H9 (cell line): ENCODE measurements at regions not wholly inside any gene's neighbourhood (a gene's known extent, or its start where the extent isn't known, plus 50 kb on each side); places are given as distances from the start of the nearest gene placed in this dataset.

Experiments used
- DNase-seq: peaks from one replicate; pipeline ENCODE4 v3.0.0-alpha.2; 2017
- H2AFZ ChIP-seq: one replicate; pipeline ENCODE4 v1.6.1; 2013; ENCODE audit warnings: mild to moderate bottlenecking, low read length, control low read depth, moderate library complexity
- H2AK5ac ChIP-seq: 2 replicates; pipeline ENCODE4 v1.6.1; 2013; ENCODE audit warnings: low read length, control low read depth, mixed read lengths; ENCODE audit not compliant: insufficient read length
- H2BK120ac ChIP-seq: one replicate; pipeline ENCODE4 v1.6.1; 2013; ENCODE audit warnings: low read depth, mild to moderate bottlenecking, low read length, control low read depth, inconsistent platforms; ENCODE audit not compliant: poor library complexity, severe bottlenecking
- H2BK12ac ChIP-seq: 2 replicates; pipeline ENCODE4 v1.6.1; 2013; ENCODE audit warnings: low read length, control low read depth, mixed read lengths, low read depth; ENCODE audit not compliant: insufficient read length
- H2BK15ac ChIP-seq: 2 replicates; pipeline ENCODE4 v1.6.1; 2013; ENCODE audit warnings: low read depth, low read length, control low read depth
- H2BK20ac ChIP-seq: one replicate; pipeline ENCODE4 v1.6.1; 2013; ENCODE audit warnings: low read depth, mild to moderate bottlenecking, low read length, control low read depth, inconsistent platforms; ENCODE audit not compliant: poor library complexity, severe bottlenecking
- H2BK5ac ChIP-seq: 2 replicates; pipeline ENCODE4 v1.6.1; 2013; ENCODE audit warnings: low read length, control low read depth, mixed read lengths; ENCODE audit not compliant: insufficient read length
- H3K14ac ChIP-seq: 2 replicates; pipeline ENCODE4 v1.6.1; 2013; ENCODE audit warnings: low read length, control low read depth; ENCODE audit not compliant: insufficient read depth
- H3K18ac ChIP-seq: 2 replicates; pipeline ENCODE4 v1.6.1; 2013; ENCODE audit warnings: low read depth, mild to moderate bottlenecking, mixed read lengths, low read length, control low read depth; ENCODE audit not compliant: insufficient read length
- H3K23ac ChIP-seq: 2 replicates; pipeline ENCODE4 v1.6.1; 2013; ENCODE audit warnings: low read length, control low read depth, mixed read lengths, low read depth; ENCODE audit not compliant: insufficient read length
- H3K23me2 ChIP-seq: 2 replicates; pipeline ENCODE4 v1.6.1; 2013; ENCODE audit warnings: low read depth, mild to moderate bottlenecking, mixed read lengths, low read length, control low read depth; ENCODE audit not compliant: insufficient read length, poor library complexity, severe bottlenecking
- H3K27ac ChIP-seq: 2 replicates; pipeline ENCODE4 v1.5.1; 2013; ENCODE audit warnings: low read length, control low read depth, mixed read lengths, low read depth; ENCODE audit not compliant: insufficient read length
- H3K27me3 ChIP-seq: 2 replicates; pipeline ENCODE4 v1.6.1; 2013; ENCODE audit warnings: low read length, control low read depth, inconsistent platforms; ENCODE audit not compliant: insufficient read depth
- H3K4ac ChIP-seq: 2 replicates; pipeline ENCODE4 v1.6.1; 2013; ENCODE audit warnings: low read depth, mild to moderate bottlenecking, control low read depth, inconsistent platforms, low read length, moderate library complexity
- H3K4me1 ChIP-seq: 2 replicates; pipeline ENCODE4 v1.6.1; 2013; ENCODE audit warnings: low read length, control low read depth, inconsistent platforms; ENCODE audit not compliant: insufficient read depth
- H3K4me2 ChIP-seq: 2 replicates; pipeline ENCODE4 v1.6.1; 2013; ENCODE audit warnings: low read length, control low read depth, mixed read lengths; ENCODE audit not compliant: insufficient read length, insufficient read depth
- H3K56ac ChIP-seq: 2 replicates; pipeline ENCODE4 v1.6.1; 2013; ENCODE audit warnings: low read depth, mild to moderate bottlenecking, mixed read lengths, low read length, control low read depth; ENCODE audit not compliant: insufficient read length
- H3K79me1 ChIP-seq: 2 replicates; pipeline ENCODE4 v1.6.1; 2013; ENCODE audit warnings: low read depth, mild to moderate bottlenecking, moderate library complexity, low read length, control low read depth, inconsistent platforms; ENCODE audit not compliant: insufficient read depth, poor library complexity, severe bottlenecking
- H3K79me2 ChIP-seq: 2 replicates; pipeline ENCODE4 v1.6.1; 2013; ENCODE audit warnings: low read length, control low read depth, inconsistent platforms; ENCODE audit not compliant: insufficient read depth
- H3K9ac ChIP-seq: 2 replicates; pipeline ENCODE4 v1.6.1; 2013; ENCODE audit warnings: low read length, control low read depth, mixed read lengths; ENCODE audit not compliant: insufficient read length; ENCODE audit errors: extremely low read depth
- H3K9me3 ChIP-seq: one replicate; pipeline ENCODE4 v1.6.1; 2013; ENCODE audit warnings: low read depth, low read length, inconsistent platforms; ENCODE audit not compliant: control insufficient read depth
- H3T11ph ChIP-seq: one replicate; pipeline ENCODE4 v1.6.1; 2013; ENCODE audit warnings: mild to moderate bottlenecking, low read length, control low read depth, inconsistent platforms
- H4K20me1 ChIP-seq: one replicate; pipeline ENCODE4 v1.6.1; 2013; ENCODE audit not compliant: control insufficient read depth, insufficient read length, insufficient read depth
- H4K5ac ChIP-seq: 2 replicates; pipeline ENCODE4 v1.6.1; 2013; ENCODE audit warnings: low read depth, mild to moderate bottlenecking, mixed read lengths, low read length, control low read depth; ENCODE audit not compliant: insufficient read length
- H4K8ac ChIP-seq: replicated peaks from 2 replicates; pipeline ENCODE4 v1.6.1; 2013; ENCODE audit warnings: low read length, control low read depth, mixed read lengths, low read depth; ENCODE audit not compliant: insufficient read length
- H4K91ac ChIP-seq: 2 replicates; pipeline ENCODE4 v1.6.1; 2013; ENCODE audit warnings: low read depth, mild to moderate bottlenecking, moderate library complexity, mixed read lengths, low read length, control low read depth; ENCODE audit not compliant: insufficient read length
- H3K27ac Mint-ChIP-seq, 3 experiments: 2 replicates in 2 of 3; 3 replicates in 1 of 3; pipeline ENCODE4 v1.8.0; 2020 to 2021; ENCODE audit warnings: mixed read lengths in 3 of 3, mild to moderate bottlenecking in 1 of 3, moderate library complexity in 1 of 3
- H3K27me3 Mint-ChIP-seq: 2 replicates; pipeline ENCODE4 v1.8.0; 2021; ENCODE audit warnings: low read depth, mild to moderate bottlenecking, moderate library complexity, mixed read lengths
- H3K36me3 Mint-ChIP-seq, 3 experiments: 2 replicates in 2 of 3; 3 replicates in 1 of 3; pipeline ENCODE4 v1.8.0; 2020 to 2021; ENCODE audit warnings: low read depth in 3 of 3, mixed read lengths in 3 of 3; ENCODE audit not compliant: insufficient read depth in 1 of 3
- H3K4me1 Mint-ChIP-seq, 2 experiments: 2 replicates each; pipeline ENCODE4 v1.8.0; 2020; ENCODE audit warnings: mixed read lengths in 2 of 2
- H3K4me3 Mint-ChIP-seq, 2 experiments: 2 replicates in 1 of 2; 3 replicates in 1 of 2; pipeline ENCODE4 v1.8.0; 2020 to 2021; ENCODE audit warnings: mild to moderate bottlenecking in 2 of 2, mixed read lengths in 2 of 2, moderate library complexity in 1 of 2
- H3K9me3 Mint-ChIP-seq, 2 experiments: 2 replicates in 1 of 2; 3 replicates in 1 of 2; pipeline ENCODE4 v1.8.0; 2020; ENCODE audit warnings: mild to moderate bottlenecking in 2 of 2, mixed read lengths in 2 of 2, moderate library complexity in 1 of 2
- CTCF ChIP-seq: fragments of 200-600 bp; sonication (generic); conservative IDR thresholded peaks from 3 replicates; pipeline ENCODE4 v1.8.0; 2021; ENCODE audit warnings: antibody characterized with exemption, mild to moderate bottlenecking
- WGBS: extraction: QIAGEN DNeasy Blood & Tissue Kit; methylation state at CpG from one replicate; pipeline ENCODE4 v1.1.7; 2013; ENCODE audit warnings: missing lambda C conversion rate, low lambda C conversion rate, mixed read lengths; ENCODE audit not compliant: insufficient read length; ENCODE audit errors: extremely low coverage; 5-methylcytosine and 5-hydroxymethylcytosine counted together

GRCh38 chr5:2459251-2459650, 292.2 kb downstream of the IRX2 start:
- no peak overlapping the region for H3K4me2 ChIP-seq
- no peak overlapping the region for H4K91ac ChIP-seq
- no peak overlapping the region for H3K56ac ChIP-seq
- no peak overlapping the region for H3K9ac ChIP-seq
- H3K14ac ChIP-seq: no peak overlapping the region
- H2BK120ac ChIP-seq: no peak overlapping the region
- Mint-ChIP-seq H3K9me3 (no peaks in the 10 kb centered on the region), H3K4me1 (peaks cover 0 to 4% of the 10 kb centered on the region in 2 experiments; a peak in 1 of 4 replicates), H3K27me3 (peaks cover 5% of the 10 kb centered on the region), H3K4me3 (no peak overlapping the region), H3K27ac (no peak overlapping the region), H3K36me3 (no peaks in the 10 kb centered on the region)
- no peak overlapping the region for H2BK20ac ChIP-seq
- H3K23me2 ChIP-seq: no peaks in the 10 kb centered on the region
- H4K8ac ChIP-seq: no peak overlapping the region
- no peak overlapping the region for H4K5ac ChIP-seq
- no peaks in the 10 kb centered on the region for H3K27me3 ChIP-seq
- no peak overlapping the region for H3K4ac ChIP-seq
- H2BK5ac ChIP-seq: no peak overlapping the region
- no peak overlapping the region for H2BK12ac ChIP-seq
- H3K18ac ChIP-seq: no peak overlapping the region
- H4K20me1 ChIP-seq: no peaks in the 10 kb centered on the region
- H3T11ph ChIP-seq: no peak overlapping the region
- H2BK15ac ChIP-seq: no peak overlapping the region
- H3K9me3 ChIP-seq: no peaks in the 10 kb centered on the region
- no peak overlapping the region for H2AFZ ChIP-seq
- no peak overlapping the region for H3K23ac ChIP-seq
- H3K4me1 ChIP-seq: no peaks in the 10 kb centered on the region
- H3K79me2 ChIP-seq: no peaks in the 10 kb centered on the region
- TF ChIP-seq CTCF: no peak
- no peak for DNase-seq
- WGBS: no CpG with 5 or more reads among the region's 2 CpGs
- no peaks in the 10 kb centered on the region for H3K79me1 ChIP-seq
- no peak overlapping the region for H3K27ac ChIP-seq
- H2AK5ac ChIP-seq: no peak overlapping the region
